Activated naive CD4-positive, alpha-beta T cell treated with anti-CD3 and anti-CD28 coated beads, Interleukin-2, amount 50 U/mL, for 16 hours (primary cell): ENCODE measurements at regions not wholly inside any gene's neighbourhood (a gene's known extent, or its start where the extent isn't known, plus 50 kb on each side); places are given as distances from the start of the nearest gene placed in this dataset.

Experiments
- DNase-seq: peaks from one replicate; pipeline ENCODE4 v3.0.0-alpha.2; 2020

DNA sequence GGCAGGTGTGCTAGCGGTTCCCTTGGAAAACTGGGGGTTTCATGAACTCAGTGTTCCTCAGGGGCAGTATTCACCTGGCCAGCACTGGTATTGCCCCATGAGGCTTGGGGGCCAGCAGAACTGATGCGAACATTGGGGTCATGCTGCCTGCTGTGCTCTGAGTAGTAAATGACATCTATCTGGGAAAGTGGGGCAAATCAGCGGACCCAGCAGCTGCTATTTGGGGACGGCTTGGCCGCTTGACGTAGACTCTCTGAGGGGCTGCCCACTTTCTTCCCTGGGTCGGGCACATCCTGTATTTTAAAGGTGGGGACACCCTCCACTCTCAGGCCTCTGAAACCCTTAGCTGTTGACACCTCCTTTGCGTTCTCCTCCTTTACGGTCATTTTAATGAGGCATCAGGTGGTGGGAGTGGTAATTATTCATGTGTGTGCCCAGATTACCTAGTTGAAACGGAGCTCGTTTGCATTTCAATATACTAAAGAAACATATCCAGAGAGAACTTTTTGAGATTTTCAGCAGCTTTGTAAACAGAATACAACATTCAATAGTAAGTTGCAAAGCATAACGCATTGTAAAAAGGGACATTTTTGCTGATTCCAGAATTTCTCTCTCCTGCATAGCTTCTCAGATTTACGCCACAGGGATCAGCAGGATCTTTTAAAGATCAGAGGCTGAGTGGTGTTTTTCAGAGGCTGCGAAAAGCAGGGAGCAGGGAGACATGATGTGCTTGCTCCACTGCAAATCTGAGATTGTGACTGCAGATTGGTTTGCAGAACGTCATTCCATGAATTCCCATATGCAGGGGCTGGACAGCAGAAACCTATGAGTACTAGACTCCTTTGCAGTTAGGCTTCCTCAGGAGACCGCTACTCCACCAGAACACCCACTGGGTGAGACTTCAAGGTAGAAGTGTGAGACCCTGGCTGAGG is 56.8 kb upstream of the ZFR start:
- DNase-seq: no peak

GRCh38 chr5:32500181-32500580 is 55.6 kb upstream of the ZFR start:
- DNase-seq: no peak

DNA sequence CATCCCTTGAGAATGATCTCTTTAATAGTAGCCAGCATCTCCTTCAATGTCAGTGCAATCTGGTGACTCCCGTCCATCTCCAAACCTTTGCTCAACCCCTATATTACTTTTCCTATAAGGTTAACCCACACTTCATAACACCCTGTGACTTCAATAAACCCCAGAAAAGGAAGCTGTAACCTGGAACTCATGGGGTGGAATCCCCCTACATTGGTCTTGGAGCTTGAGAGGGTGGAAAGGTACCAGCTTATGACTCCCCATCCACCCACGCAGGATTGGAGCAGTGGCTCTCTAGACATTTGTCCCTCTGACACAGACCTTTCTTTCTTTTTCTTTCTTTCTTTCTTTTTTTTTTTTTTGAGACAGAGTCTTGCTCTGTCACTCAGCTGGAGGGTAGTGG is 54.7 kb upstream of the ZFR start:
- peak; percentile 19 for DNase-seq

GRCh38 chr5:32498484-32498883 is 53.9 kb upstream of the ZFR start:
- no peak for DNase-seq

DNA sequence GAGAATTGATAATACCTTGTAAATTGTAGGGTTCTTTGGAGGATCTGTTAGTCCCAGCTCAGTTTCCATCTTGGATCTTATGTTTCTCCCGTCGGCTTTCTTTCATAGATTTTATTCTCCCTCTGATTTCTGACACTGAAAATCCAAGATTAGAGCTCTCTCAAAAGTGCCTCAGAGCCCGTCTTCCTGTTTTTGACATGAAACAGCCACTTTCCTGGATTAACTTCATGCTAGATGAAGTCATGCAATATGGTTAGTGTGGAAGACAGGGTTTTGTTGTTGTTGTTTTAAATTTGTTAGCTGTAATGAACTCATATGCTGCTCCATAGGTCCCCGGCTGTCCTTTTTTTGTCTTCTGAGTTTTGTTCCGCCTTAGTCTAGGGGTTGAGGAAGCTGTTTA is 51.6 kb upstream of the ZFR start:
- no peak for DNase-seq

DNA sequence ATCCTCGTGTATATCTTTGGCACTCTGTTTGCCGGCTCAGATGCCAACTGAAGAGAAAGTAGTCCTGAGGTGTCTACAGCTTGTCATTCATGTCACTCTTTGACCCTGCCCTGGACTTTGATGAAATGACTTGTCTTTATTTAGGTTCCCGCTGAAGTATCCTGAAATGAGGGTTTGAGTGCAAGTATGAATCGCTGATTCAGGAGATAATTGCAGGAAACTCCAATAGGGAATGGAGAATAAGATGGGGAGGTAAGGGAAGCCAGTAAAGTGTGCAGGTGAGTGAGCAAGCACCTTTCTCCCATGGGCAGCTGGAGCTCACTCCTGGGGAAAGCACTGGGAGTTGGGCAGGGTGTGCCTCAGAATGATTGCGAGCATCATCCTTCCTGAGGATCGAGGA is 50.3 kb upstream of the ZFR start:
- no peak for DNase-seq
